LoVo (cell line): ENCODE measurements at regions not wholly inside any gene's neighbourhood (a gene's known extent, or its start where the extent isn't known, plus 50 kb on each side); places are given as distances from the start of the nearest gene placed in this dataset.
A peak's percentile ranks its signal among the peaks of the same experiment; 100 is the strongest.
"Not testable (repeated sequence)": the region's sequence is repeated elsewhere in the genome, so short reads cannot be mapped to it uniquely, and the experiment has no call there.

Experiments used
- DNase-seq: peaks from one replicate; pipeline ENCODE4 v3.0.0-alpha.2; 2016; ENCODE audit warnings: low spot score

DNA sequence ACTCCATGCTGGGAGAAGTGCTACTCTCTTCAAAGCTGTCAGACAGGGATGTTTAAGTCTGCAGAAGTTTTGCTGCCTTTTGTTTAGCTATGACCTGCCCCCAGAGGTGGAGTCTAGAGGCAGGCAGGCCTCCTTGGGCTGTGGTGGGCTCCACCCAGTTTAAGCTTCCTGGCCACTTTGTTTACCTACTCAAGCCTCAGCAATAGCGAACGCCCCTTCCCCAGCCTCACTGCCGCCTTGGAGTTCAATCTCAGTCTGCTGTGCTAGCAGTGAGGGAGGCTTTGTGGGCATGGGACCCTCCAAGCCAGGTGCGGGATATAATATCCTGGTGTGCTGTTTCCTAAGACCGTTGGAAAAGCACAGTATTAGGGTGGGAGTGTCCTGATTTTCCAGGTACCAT is 715.9 kb downstream of the IPMK start:
- not testable (repeated sequence) for DNase-seq

DNA sequence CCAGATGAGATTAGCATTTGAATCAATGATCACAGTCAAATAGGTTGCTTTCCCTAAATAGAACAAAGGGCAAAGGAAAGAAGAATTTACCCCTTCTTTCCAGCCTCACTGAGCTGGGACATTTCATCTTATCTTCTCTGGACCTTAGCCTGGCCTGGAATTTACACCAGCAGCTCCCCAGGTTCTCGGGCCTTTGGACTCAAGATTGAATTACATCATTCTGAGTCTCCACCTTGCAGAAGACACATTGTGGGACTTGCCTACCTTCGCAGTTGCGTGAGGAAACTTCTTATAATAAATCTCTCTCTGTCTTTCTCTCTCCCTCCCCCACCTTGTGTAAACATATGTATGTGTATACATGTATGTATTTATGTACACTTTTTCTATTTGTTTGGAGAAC is 732.4 kb downstream of the IPMK start:
- no peak for DNase-seq

GRCh38 chr10:57513637-57514036 is 754.1 kb downstream of the IPMK start:
- DNase-seq, result no peak

GRCh38 chr10:57507788-57508187 is 759.9 kb downstream of the IPMK start:
- no peak for DNase-seq

- DNase-seq, result no peak
These were observed 761.1 kb downstream of the IPMK start for GRCh38 chr10:57506414-57507094.

- DNase-seq, result no peak
These were observed 773.2 kb downstream of the IPMK start for GRCh38 chr10:57494486-57494885.

DNA sequence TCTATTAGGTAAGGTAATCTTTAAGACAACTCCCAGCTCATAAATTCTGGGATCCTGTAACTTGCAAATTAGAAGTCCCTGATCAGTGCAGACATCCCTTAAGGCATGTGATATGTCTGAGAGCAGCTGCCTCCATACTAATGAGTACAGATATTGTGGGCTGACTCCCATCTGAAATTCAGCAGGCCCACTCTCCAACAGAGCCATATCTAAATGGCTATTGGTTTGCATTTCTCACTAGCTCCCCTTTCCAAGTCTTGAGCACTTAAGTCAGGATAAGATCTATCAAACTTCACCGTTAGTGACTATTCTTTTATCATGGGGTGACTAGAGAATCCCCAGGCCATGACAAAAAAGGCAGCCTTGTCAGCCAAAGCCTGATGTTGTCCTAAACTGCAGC is 785.4 kb downstream of the IPMK start:
- DNase-seq, result no peak

DNA sequence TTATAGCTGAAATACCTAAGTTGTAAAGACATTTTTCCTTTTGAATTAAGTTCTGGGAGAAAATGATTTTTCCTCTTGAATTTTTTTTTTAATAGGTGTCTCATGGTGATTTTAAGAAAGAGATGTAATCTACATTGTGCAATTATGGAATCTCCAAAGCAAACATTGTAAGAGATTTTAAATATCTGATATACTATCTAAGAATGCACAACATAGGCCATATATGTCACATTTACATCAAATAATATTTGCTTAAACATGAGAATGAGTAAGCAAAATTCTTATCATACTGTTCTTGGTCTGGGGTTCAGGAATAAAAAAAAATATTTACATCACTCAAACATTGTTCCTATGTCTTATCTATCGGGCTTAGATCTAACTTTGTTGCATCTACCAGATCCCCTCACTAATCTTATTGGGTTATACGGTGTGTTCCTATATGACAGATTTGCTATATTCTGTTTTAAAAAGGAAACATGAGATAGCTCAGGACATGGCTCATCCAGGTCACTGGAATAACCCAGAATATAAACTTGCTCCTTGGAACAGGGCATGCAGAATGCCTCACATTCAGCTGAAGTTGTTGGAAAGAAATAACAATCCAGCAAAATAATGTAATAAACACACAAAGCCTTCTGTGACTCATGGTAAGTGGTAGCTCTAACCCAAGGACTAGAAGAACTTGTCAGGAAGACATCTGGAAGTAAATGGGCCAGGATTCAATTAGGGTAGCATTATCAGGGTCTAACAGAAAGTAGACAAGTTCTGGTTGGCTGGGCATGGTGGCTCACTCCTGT is 794.7 kb downstream of the IPMK start:
- DNase-seq, result no peak

- DNase-seq, result no peak
These were observed 798.7 kb downstream of the IPMK start for GRCh38 chr10:57468894-57469432.

DNA sequence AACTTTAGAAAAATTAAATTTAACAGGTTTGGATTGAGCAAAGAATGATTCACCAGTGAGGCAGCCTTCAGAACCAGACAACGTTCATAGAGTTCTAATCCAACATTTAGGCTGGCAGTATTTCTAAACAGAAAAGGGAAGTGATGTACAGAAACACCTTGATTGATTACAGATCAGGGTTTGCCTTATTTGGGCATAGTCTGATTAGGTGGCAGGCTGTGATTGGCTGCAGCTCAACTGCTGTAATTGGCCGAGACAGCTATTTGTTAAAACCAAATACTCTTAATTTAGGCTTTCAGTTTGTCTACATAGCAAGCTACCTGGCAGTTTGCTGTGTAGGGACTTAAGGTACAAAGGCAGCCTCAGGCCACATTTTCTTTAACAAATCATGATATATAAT is 802.5 kb downstream of the IPMK start:
- no peak for DNase-seq

- DNase-seq, result no peak
These were observed 807.2 kb downstream of the IPMK start for GRCh38 chr10:57460540-57460939.

DNA sequence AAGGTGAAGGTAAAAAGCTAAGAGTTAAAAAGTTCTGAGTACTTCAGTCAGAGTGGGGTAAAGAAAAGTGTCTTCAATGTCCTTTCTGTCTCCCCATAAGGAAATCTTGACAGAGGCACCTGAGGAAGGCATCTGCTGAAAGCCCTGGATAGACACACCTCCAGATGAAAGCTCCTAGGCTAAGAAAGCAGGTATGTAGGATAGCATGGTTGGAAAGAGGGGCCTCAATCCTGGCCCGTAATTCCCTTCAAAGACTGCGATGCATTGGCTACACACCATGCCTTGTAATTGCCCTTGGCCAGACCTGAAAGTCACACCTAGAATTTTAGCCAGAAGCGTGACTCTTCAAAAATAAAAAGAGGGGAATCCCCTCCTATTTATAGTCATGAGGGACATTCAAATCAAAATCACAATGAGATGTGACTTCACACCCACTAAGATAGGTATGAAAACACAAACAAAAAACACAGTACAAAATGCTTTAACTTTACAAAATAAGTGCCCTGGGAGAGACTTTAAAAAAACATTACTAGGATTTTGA is 809.7 kb downstream of the IPMK start:
- no peak for DNase-seq

- no peak for DNase-seq
These were observed 837.3 kb downstream of the IPMK start for GRCh38 chr10:57430376-57430775.

- no peak for DNase-seq
These were observed 846.8 kb downstream of the IPMK start for GRCh38 chr10:57420881-57421280.

DNA sequence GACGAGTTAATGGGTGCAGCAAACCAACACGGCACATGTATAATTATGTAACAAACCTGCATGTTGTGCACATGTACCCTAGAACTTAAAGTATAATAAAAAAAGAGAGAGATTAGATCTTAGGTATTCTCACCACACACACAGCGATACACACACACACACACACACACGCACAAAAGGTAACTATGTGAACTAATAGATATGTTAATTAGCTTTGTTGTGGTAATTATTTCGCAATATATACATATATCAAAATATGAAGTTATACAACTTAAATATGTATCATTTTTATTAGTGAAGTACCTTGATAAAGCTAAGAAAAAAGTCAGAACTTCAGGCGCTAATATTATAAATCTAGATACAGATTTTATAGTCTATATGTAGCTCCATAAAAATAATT is 849.2 kb downstream of the IPMK start:
- no peak for DNase-seq

DNA sequence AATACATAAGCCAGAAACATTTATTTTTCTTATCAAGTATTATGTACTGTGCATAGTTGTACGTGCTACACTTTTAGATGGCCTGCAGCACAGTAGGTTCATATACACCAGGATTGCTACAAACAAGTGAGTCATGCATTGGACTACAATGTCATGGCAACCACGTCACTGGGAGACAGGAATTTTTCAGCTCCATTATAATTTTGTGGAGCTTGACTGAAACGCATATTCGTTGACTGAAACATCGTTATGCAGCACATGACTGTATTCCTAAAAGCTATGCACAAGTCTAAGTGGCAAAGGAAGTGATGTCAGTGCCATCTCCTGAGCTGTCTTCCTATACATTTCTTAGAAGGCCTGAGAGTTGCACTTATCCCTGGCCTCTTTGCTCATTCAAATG is 871.8 kb downstream of the IPMK start:
- DNase-seq, result no peak

- DNase-seq, result no peak
These were observed 900.3 kb downstream of the IPMK start for GRCh38 chr10:57367412-57367811.

GRCh38 chr10:57362811-57363210 is 904.9 kb downstream of the IPMK start:
- no peak for DNase-seq

DNA sequence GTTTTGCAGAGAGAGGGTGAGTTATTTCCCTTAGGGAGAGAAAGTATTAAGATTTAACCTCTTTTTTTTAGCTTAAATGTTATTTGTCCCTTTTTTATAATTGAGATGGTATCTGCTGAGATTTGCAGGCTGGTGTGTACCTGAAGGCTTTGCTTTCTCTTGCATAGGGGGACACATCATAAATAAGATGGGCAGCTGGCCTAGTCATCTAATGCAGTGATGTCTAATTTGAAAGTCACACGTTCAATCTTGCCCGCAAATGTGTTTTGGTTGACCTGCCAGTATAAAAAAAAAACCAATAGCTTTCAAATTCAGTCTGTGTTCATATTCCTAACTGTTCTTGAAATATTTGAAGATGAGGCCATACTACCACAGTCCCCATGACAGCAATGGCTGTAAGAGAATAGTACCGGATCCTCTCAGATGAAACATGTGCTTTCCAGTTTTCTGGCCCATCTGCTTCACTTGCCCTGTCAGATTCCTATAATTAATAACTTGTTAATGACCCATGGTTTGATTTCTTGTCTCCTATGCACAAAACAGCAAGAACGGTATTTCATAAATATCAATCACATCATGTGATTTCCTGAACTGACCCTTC is 914.2 kb downstream of the IPMK start:
- DNase-seq, result no peak

DNA sequence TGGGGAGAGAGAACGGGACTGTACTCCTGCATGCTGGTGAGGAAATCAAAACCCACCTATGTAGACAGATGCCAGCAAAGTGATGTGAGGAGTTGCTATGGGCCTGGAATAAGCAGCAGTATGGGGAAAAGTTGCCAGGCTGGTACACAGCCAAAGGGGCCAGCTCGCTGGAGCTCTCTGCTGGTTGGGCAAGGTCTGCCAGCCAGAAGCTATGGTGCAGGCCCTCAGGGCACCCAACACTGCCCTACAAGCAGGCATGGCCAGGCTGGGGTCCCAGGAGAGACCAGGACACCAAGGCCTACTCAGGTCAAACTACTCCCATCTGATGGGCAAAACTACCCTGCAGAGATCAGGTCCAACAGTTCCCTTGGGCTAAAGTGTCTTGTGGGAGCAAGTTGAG is 916.6 kb downstream of the IPMK start:
- no peak for DNase-seq

DNA sequence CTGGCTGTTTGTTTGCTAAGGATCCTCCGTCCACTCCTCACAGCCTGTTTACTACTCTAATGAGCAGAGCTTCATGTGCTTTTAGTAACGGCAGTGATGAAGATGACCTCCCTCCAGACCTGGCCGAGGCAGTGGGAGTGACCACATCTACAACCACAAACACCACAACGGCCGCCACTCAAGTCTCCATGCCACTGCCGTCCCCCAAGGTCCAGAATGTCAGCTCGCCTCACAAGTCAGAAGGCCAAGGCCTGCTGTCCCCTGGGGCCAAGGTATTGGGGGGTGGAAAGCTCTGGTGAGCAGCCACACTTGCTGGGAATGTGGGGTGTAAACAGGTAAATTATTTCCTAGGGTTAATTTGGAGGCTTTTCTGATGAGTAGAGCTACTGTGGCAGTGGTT is 926.4 kb downstream of the IPMK start:
- no peak for DNase-seq

- peak; percentile 46 for DNase-seq
These were observed 928.7 kb downstream of the IPMK start for GRCh38 chr10:57338823-57339558.
